ENCODE measurements at regions not wholly inside any gene's neighbourhood (a gene's known extent, or its start where the extent isn't known, plus 50 kb on each side); places are given as distances from the start of the nearest gene placed in this dataset.

DNA sequence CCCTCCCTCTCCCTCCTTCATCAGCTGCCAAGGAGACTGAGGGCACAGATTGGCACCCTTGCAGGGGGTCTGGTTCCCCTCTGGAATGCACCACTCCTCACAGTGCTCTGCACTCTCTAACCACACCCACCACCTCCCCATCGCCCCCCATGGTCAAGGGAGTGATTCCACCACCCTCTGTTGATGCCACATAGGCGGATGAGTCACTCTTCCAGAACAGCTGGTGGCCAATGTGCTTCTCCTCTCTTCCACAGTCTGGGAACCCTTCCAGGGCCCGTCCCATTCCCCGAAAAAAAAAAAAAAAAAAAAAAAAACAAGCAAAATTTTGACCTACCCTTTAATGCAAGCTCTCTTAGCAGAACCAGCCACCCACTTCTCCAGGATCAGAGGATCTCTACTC, 341.3 kb upstream of the KLF3 start:
- Histone ChIP-seq H3K23ac (ENCODE audit: insufficient read length) (no peak overlapping the region), H3K4me1 (replicated peaks in 1 of 4; ENCODE audit: control insufficient read depth in 3 of 4, insufficient read depth in 4 of 4, low read length in 3 of 4) (peaks cover 0 to 3% (median under 1%) of the 10 kb centered on the region in 4 experiments; a peak in 1 of 7 replicates), H3K14ac (ENCODE audit: insufficient read length) (no peak overlapping the region), H2BK15ac (ENCODE audit: low read length) (no peak overlapping the region), H3K4me2 (ENCODE audit: insufficient read depth in 1 of 2, low read depth in 2 of 2, low read length in 2 of 2) (no peak overlapping the region), H2BK12ac (ENCODE audit: low read depth, low read length) (no peak overlapping the region), H4K5ac (ENCODE audit: insufficient read length, low read depth, low read length) (no peak overlapping the region), H3K4ac (replicated peaks; ENCODE audit: insufficient read length, low read depth, low read length) (no peak overlapping the region), H2AK5ac (ENCODE audit: low read depth, low read length) (no peak overlapping the region), H3K56ac (replicated peaks; ENCODE audit: insufficient read length, low read depth, low read length) (no peak overlapping the region), H2BK20ac (ENCODE audit: low read length) (no peak overlapping the region), H3K79me1 (ENCODE audit: low read depth, low read length) (no peaks in the 10 kb centered on the region), H4K8ac (ENCODE audit: extremely low read depth, insufficient read depth, low read length) (no peak overlapping the region), H3K9me3 (ENCODE audit: insufficient read depth in 2 of 2, low read depth in 1 of 2, low read length in 1 of 2) (peaks cover 0 to 7% of the 10 kb centered on the region in 2 experiments; a peak in 1 of 4 replicates), H3K27me3 (replicated peaks in 1 of 4; ENCODE audit: control insufficient read depth in 3 of 4, extremely low read depth in 1 of 4, insufficient read depth in 3 of 4, low read length in 3 of 4) (no peaks in the 10 kb centered on the region), H3K4me3 (ENCODE audit: extremely low read depth in 1 of 4, insufficient read depth in 2 of 4, low read depth in 3 of 4, low read length in 4 of 4) (no peak overlapping the region), H3K36me3 (ENCODE audit: control insufficient read depth in 2 of 4, insufficient read depth in 4 of 4, low read length in 3 of 4) (no peaks in the 10 kb centered on the region), H3K23me2 (ENCODE audit: low read depth, low read length) (no peaks in the 10 kb centered on the region), H2AFZ (ENCODE audit: low read length) (no peak overlapping the region), H4K91ac (replicated peaks; ENCODE audit: insufficient read length, low read length) (no peak overlapping the region), H3K27ac (ENCODE audit: low read depth, low read length) (no peak overlapping the region), H3K79me2 (ENCODE audit: control insufficient read depth in 1 of 2, insufficient read depth in 2 of 2, low read length in 2 of 2) (no peaks in the 10 kb centered on the region), H3K9ac (replicated peaks in 1 of 4; ENCODE audit: extremely low read depth in 1 of 4, low read depth in 3 of 4, low read length in 3 of 4) (no peak overlapping the region), H2BK120ac (replicated peaks; ENCODE audit: low read depth, low read length) (no peak overlapping the region), H2BK5ac (ENCODE audit: low read depth, low read length) (no peak overlapping the region), H4K20me1 (replicated peaks in 1 of 2; ENCODE audit: control insufficient read depth in 1 of 2, insufficient read depth in 2 of 2, low read length in 2 of 2) (no peaks in the 10 kb centered on the region), H3K18ac (ENCODE audit: extremely low read depth, low read length) (no peak overlapping the region)
- TF ChIP-seq SUZ12 (IDR thresholded peaks at IDR 0.05; ENCODE audit: low read length) (no peak), KDM4A (IDR thresholded peaks at IDR 0.05; ENCODE audit: low read depth, low read length, severe bottlenecking) (no peak), BACH1 (IDR thresholded peaks at IDR 0.05; ENCODE audit: low read length) (no peak), JUND (IDR thresholded peaks at IDR 0.05; ENCODE audit: low read length) (no peak), RXRA (IDR thresholded peaks at IDR 0.05; ENCODE audit: insufficient read depth, low read depth, low read length) (no peak), EZH2 (IDR thresholded peaks at IDR 0.05; ENCODE audit: low read depth, low read length, severe bottlenecking) (no peak), SP1 (IDR thresholded peaks at IDR 0.05; ENCODE audit: low read depth, low read length) (no peak)
- TF ChIP-seq, protein P1, sequence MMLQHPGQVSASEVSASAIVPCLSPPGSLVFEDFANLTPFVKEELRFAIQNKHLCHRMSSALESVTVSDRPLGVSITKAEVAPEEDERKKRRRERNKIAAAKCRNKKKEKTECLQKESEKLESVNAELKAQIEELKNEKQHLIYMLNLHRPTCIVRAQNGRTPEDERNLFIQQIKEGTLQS (IDR thresholded peaks at IDR 0.05; ENCODE audit: insufficient read depth, low read depth, low read length): no peak
- DNase-seq (ENCODE audit: low read depth in 1 of 2, low spot score in 2 of 2) (no peak), FAIRE-seq (no peak)
- 93% methylated on average over 3 of the region's 4 CpGs; no CpG with 5 or more reads in 1 of the 2 experiments for WGBS, 2 experiments (ENCODE audit: extremely low coverage in 1 of 2, insufficient coverage in 1 of 2, insufficient read length in 1 of 2, insufficient replicate concordance in 2 of 2, low coverage in 1 of 2, low lambda C conversion rate in 2 of 2, missing lambda C conversion rate in 1 of 2)
- CTCF ChIA-PET (ENCODE audit: partially characterized antibody): interaction anchor here (1.7 to 3.1 kb wide), 2 partner anchors 12 to 253 kb away, joined by 4 to 14 read pairs; no protein-coding TSS in a partner anchor
- POLR2A ChIA-PET (ENCODE audit: partially characterized antibody): interaction anchor here (0.7 to 1.2 kb wide), 3 partner anchors 143 to 209 kb away, joined by 3 to 4 read pairs (median 3); no protein-coding TSS in a partner anchor
